ENCODE measurements at regions not wholly inside any gene's neighbourhood (a gene's known extent, or its start where the extent isn't known, plus 50 kb on each side); places are given as distances from the start of the nearest gene placed in this dataset.

- intact Hi-C loops (cut with micrococcal nuclease; ENCODE audit: unreplicated experiment) (no loop called here), in situ Hi-C loops (cut with MboI) (no loop called here)
- DNase-seq (ENCODE audit: low read depth, low spot score) (no peak), FAIRE-seq (no peak), ATAC-seq (peak; percentile 66)
- Histone ChIP-seq H3K27ac (ENCODE audit: control insufficient read depth, insufficient read depth) (no peak overlapping the region), H3K9me3 (replicated peaks; ENCODE audit: control insufficient read depth, insufficient read depth, low read length) (no peaks in the 10 kb centered on the region), H2AFZ (ENCODE audit: control insufficient read depth, low read depth, low read length) (no peak overlapping the region), H3K4me2 (ENCODE audit: control insufficient read depth, insufficient read depth) (no peak overlapping the region), H3K9ac (ENCODE audit: control insufficient read depth, insufficient read depth, low read length) (no peak overlapping the region), H3K36me3 (ENCODE audit: control insufficient read depth in 2 of 2, insufficient read depth in 2 of 2, low read length in 1 of 2) (no peaks in the 10 kb centered on the region), H3K4me3 (no peak overlapping the region), H3K27me3 (replicated peaks in 1 of 2; ENCODE audit: control insufficient read depth in 2 of 2, insufficient read depth in 2 of 2, low read length in 1 of 2) (no peaks in the 10 kb centered on the region), H4K20me1 (ENCODE audit: control insufficient read depth, insufficient read depth) (no peaks in the 10 kb centered on the region), H3K79me2 (ENCODE audit: control insufficient read depth, insufficient read depth, low read length) (no peaks in the 10 kb centered on the region), H3K4me1 (ENCODE audit: control insufficient read depth, insufficient read depth, low read length) (no peaks in the 10 kb centered on the region)
- SMC1A ChIA-PET (ENCODE audit: uncharacterized antibody, unreplicated experiment): interaction anchor here (0.7 to 1.5 kb wide), 2 partner anchors 9 to 104 kb away, joined by 3 to 4 read pairs; no protein-coding TSS in a partner anchor
- WGBS (ENCODE audit: insufficient coverage, insufficient replicate concordance, low lambda C conversion rate, missing lambda C conversion rate): 11% methylated on average over 9 of the region's 9 CpGs
- no TSS peak for BruUV-seq (replicated peaks)
- POLR2A ChIA-PET: no interaction called here
- CTCF ChIA-PET: interaction anchor here (1.0 kb wide), 1 partner anchor 9 kb away, joined by 3 read pairs; no protein-coding TSS in a partner anchor
- RAD21 ChIA-PET (ENCODE audit: unreplicated experiment): no interaction called here
- TF ChIP-seq SIN3A (IDR thresholded peaks at IDR 0.05; ENCODE audit: low read depth, low read length) (no peak), NRF1 (conservative IDR thresholded peaks at IDR 0.05; ENCODE audit: low read depth, low read length) (no peak), TBL1XR1 (IDR thresholded peaks at IDR 0.05; ENCODE audit: low read depth, low read length) (no peak), BHLHE40 (IDR thresholded peaks at IDR 0.05; ENCODE audit: borderline replicate concordance in 1 of 2, low read depth in 2 of 2, low read length in 1 of 2) (no peak), ZBTB4 (CRISPR knock-in tag; IDR thresholded peaks at IDR 0.05) (no peak), KLF5 (IDR thresholded peaks at IDR 0.05; ENCODE audit: partially characterized antibody) (no peak), SUZ12 (IDR thresholded peaks at IDR 0.05; ENCODE audit: unreplicated experiment) (no peak), CEBPZ (IDR thresholded peaks at IDR 0.05; ENCODE audit: low read depth, low read length) (no peak), ZNF687 (IDR thresholded peaks at IDR 0.05) (no peak), E2F4 (IDR thresholded peaks at IDR 0.05; ENCODE audit: low read depth, low read length) (no peak), RUNX3 (IDR thresholded peaks at IDR 0.05; ENCODE audit: low read length) (no peak)
These were observed 356.3 kb upstream of the HSF2 start for GRCh38 chr6:122042960-122043735.

All from GM12878 (cell line).